SU-DHL-6 (cell line): ENCODE measurements at regions not wholly inside any gene's neighbourhood (a gene's known extent, or its start where the extent isn't known, plus 50 kb on each side); places are given as distances from the start of the nearest gene placed in this dataset.

ENCODE experiments used
- CTCF ChIP-seq: fragments of 200-600 bp; sonication (generic); IDR thresholded peaks from one replicate; pipeline ENCODE4 v1.5.1; 2017; ENCODE audit warnings: antibody characterized with exemption, mild to moderate bottlenecking, low read length, moderate library complexity; ENCODE audit not compliant: insufficient read depth, poor library complexity, severe bottlenecking
- EZH2phosphoT487 ChIP-seq: fragments of 200-600 bp; sonication (generic), shearing (Covaris generic); conservative IDR thresholded peaks from 2 replicates; pipeline ENCODE4 v1.6.1; 2018; ENCODE audit warnings: mild to moderate bottlenecking, antibody characterized with exemption, low read length, moderate library complexity, mixed read lengths

DNA sequence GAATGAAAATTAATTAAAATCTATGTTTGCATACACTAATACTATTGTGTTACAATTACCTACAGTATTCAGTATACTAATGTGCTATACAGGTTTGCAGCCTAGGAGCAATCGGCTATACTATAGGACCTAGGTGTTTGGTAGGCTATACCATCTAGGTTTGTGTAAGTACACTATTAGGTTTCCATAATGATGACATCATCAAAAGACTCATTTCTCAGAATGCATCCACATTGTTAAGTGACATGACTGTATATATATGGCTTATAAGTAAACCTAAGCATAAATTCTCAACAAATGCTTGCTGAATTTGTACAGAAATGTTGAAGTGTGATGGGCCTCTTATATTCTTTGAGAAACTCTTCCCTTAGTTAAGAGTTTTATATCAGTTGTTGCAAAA is 206.5 kb upstream of the ZWINT start:
- TF ChIP-seq CTCF (no peak), EZH2phosphoT487 (no peak)
